ENCODE measurements at regions not wholly inside any gene's neighbourhood (a gene's known extent, or its start where the extent isn't known, plus 50 kb on each side); places are given as distances from the start of the nearest gene placed in this dataset.

DNA sequence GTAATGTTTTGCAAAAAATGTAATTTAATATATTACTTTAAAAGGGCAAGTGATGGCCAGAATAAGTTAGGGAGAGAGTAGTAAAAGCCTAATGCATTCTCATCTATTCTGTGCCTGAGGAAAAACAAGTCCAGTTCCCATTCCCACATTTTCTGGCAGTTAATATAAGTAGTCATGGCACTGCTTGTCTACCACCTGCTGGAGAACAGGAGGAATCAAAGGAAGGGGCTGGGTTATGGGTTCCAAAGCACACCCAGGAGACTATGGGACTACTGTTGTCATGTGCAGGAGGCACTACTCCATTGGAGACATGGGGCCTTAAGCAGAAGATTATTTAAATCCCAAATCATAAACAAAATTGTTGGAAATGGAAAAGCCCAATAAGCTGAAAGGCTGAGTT, 2618.6 kb downstream of the ARAP2 start:
- ATAC-seq (no peak), DNase-seq (no peak)
- intact Hi-C loops (cut with micrococcal nuclease), result no loop called here

DNA sequence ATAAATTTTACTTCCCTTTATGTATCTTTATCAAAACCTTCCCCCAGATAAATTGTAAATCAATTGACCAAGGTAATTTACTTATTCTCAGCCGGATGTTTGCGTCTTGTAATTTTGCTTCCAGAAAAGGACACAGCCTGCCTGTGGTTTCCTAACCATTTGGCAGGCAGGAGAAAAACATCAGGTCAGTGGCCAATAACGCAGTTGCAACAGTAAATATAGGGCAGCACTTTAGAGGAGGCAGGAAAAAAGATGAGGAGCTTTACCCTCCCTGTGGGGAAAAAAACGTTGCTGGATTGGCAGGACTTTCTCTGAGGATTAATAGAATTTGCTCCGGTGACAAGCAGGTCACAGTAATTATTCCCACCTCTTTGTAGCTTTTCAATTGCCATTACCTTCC, 2618.1 kb downstream of the ARAP2 start:
- intact Hi-C loops (cut with micrococcal nuclease), result no loop called here
- DNase-seq (no peak), ATAC-seq (no peak)

DNA sequence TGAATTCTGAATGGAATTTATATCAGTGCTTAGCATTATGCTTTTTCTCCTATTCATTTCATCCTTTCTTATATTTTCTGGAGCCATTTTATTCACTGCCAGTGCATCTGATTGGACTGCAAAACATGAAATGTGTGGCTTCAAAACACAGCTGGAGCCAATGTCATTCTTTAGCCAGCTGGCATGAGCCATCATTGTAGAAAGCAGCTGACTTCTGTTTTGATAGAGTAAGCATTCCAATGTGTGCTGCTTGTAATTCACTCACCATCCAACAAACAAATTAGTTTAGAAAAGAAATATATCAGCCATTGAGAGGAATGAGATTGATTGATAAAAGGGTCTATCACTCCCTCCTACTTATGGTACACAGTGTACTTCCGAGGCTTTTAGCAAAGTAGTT, 2616.0 kb downstream of the ARAP2 start:
- ATAC-seq (no peak), DNase-seq (no peak)
- intact Hi-C loops (cut with micrococcal nuclease), result no loop called here

DNA sequence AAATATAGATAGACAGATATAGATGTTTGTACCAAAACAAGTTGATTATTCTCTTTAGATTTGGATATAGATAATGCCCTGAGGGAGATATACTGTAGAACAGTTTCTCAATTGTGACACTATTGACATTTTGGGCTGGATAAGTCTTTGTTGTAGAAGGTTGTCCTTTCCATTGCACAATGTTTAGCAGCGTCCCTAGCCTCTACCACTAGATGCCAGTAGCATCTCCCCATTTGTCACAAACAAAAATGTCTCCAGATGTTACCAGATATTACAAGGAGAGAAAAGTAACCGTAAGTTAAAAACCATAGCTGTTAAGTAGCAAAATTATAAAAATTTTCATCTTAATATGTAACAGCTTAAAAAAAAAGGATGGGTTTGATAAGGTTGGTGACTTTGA, 2595.3 kb downstream of the ARAP2 start:
- ATAC-seq (no peak), DNase-seq (no peak)
- intact Hi-C loops (cut with micrococcal nuclease), result no loop called here

DNA sequence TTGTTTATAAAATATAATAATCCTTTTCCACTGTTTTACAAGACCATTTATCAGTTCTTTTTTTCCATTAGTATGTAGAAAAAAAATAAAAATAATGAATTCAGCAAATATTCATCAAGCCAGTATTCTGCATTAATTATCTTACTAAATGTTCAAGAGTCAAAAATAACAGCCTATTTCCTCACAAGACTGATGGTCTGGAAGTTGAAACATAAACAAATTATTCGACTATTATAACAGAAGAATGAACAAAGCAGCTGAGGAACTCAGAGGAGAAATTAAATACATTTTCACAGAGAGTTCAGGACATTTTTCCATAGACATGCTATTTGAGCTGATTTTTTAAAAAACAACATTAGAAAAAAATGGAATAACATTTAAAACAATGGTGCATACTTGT, 2594.8 kb downstream of the ARAP2 start:
- intact Hi-C loops (cut with micrococcal nuclease), result no loop called here
- DNase-seq (no peak), ATAC-seq (no peak)

DNA sequence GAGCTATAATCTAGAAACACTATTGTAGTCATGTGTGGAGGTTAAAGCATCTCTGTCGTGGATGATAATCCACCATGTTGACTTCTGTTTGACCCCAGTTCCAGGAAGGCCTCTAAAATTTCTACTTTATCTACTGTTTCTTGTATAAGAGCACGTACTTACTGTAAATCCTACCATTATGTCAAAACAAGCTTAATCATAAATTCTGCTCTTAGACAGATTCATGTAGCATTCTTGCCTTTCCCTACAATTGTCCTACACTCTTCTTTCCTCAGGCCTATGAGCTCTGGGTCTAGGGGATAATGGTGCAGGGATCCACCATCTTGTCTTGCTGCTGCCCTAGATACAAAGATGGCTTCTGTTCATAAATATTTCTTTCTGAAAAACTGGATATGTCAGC, 2594.3 kb downstream of the ARAP2 start:
- intact Hi-C loops (cut with micrococcal nuclease), result no loop called here

DNA sequence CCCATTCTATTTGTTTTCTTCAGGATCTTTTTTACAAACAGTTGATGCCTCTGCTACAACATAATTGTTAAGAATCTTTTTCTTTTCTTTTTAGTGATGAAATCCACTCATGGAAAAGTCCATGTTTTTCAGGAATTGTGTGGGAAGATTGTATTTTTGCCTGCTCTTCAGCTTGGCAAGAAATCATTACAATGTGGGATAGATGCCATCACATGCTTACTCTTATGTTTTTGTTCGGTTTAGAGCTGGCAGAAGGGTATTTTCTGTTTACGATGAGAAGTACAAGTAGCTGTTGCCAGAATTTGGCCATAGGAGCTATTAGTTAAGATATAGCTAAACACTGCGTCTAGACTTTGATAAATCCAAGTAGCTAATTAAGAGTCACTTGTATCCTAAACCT, 2585.3 kb downstream of the ARAP2 start:
- ATAC-seq, result no peak
- no peak for DNase-seq
- intact Hi-C loops (cut with micrococcal nuclease), result no loop called here

More for the DNA sequence above, 2594.3 kb downstream of the ARAP2 start:
- ATAC-seq, result no peak
- DNase-seq, result no peak

DNA sequence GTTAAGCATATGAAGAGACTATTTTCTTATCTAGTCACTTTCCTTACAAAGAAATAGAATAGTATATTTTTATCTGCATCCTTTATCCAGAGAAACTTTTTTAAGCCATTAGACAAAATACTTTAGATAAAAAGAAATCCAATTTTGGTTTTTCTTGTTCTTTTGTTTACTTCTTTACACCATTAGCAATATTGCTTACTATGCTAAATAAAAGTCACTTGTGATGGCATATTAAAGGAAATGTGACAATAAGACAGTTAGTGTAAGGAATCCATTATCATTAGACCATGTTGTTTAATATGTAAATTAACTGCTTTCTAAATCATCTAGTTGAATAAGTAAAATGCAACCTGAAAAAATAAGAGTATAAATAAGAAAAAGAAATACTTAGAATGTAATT, 2582.7 kb downstream of the ARAP2 start:
- DNase-seq, result no peak
- intact Hi-C loops (cut with micrococcal nuclease), result no loop called here
- no peak for ATAC-seq

DNA sequence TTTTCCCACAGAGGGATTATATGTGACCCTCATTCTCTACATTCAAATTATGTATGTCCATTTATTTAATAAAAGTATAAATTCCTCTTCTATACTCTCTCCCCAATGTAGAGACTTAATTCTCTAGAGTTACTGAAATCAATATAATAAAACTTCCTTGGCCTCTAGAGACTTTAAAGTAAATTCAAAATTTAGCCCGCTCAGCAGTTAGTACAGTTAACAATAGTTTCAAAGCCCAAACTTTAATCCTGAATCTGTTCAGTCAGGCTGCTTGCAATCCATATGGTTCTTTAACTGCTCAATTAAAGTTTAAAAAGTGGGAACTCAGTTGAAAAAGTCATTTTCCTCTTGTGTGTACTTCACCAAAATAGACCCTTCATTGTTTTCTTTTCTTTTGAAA, 2558.4 kb downstream of the ARAP2 start:
- ATAC-seq, result no peak
- intact Hi-C loops (cut with micrococcal nuclease), result no loop called here
- DNase-seq, result no peak

DNA sequence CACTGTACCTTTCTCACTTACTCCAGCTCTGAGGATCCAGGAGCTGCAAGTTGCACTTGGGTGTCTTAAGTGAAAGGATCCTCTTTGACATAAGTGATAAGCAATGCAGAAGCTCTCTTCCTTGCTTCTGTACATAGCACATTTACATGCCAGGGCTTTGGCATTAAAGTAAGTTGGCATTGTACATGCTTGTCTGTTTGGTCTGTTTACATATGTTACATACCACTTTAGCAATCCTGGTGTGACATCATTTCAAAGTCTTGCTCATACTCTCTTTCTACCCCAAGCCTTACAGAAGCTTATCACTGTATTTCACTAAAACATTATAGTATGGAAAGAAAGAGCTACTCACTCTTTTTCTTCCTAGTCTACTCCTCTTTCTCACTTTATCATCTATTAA, 2548.3 kb downstream of the ARAP2 start:
- intact Hi-C loops (cut with micrococcal nuclease), result no loop called here
- DNase-seq, result no peak
- no peak for ATAC-seq

DNA sequence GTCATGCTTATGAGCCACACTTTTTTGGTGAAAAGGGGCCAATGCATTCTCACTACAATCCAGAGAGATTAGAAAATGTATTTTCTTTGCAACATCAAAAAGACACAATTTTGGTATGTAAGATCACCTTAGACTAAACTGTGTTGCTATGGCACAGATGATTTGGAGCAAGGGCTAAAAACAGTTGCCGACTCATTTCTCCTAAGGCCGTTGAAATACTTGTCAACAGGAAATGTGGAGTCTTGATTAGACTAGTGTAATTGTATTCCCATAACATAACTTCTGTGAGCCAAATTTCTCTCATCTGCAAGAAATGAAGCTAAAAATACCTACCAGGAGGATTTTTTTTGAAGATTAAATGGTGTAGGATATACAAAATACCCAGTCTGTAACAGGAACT, 2547.7 kb downstream of the ARAP2 start:
- intact Hi-C loops (cut with micrococcal nuclease), result no loop called here
- ATAC-seq (no peak), DNase-seq (no peak)

DNA sequence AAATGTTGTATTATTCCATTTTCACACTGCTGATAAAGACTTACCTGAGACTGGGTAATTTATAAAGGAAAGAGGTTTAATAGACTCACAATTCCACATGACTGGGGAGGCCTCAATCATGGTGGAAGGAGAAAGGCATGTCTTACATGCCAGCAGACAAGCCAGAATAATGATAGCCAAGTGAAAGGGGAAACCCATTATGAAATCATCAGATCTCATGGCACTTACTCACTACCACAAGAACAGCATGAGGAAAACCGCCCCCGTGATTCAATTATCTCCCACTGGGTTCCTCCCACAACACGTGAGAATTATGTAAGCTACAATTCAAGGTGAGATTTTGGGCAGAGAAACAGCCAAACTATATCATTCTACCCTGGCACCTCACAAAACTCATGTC, 2535.1 kb downstream of the ARAP2 start:
- intact Hi-C loops (cut with micrococcal nuclease), result no loop called here
- DNase-seq (no peak), ATAC-seq (no peak)

DNA sequence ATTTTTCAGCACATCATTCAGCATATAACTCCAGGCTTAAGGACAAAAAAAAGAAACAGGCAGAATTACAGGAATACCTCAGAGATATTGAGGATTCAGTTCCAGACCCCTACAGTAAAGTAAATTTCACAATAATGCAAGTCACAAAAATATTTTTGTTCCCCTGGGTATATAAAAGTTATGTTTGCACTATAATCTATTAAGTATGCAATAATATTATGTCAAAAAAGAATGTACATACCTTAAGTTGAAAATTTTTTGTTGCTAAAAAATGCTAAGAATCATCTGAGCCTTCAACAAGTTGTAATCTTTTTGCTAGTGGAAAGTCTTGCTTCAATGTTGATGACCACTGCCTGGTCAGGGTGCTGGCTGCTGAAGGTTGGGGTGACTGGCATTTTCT, 2532.5 kb downstream of the ARAP2 start:
- intact Hi-C loops (cut with micrococcal nuclease), result no loop called here
- ATAC-seq, result no peak
- DNase-seq, result no peak

DNA sequence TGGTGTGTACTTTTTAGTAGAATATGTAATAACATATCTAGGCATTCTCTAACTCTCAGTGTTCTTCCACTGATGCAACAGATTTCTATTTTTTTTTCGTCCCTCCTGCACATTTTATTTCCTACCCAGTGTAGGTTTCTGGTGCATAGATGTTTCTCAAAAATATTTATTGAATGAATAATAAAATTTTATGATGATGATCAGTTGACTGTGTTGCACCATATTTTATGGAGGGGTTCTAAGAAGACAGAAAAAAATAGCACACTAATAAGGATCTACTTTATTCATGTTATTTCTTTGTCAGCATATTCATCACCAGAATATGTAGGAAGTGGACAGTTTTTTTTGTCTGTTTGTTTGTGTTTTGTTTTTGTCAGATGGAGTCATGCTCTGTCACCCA, 2529.3 kb downstream of the ARAP2 start:
- intact Hi-C loops (cut with micrococcal nuclease), result no loop called here
- DNase-seq, result no peak
- no peak for ATAC-seq

DNA sequence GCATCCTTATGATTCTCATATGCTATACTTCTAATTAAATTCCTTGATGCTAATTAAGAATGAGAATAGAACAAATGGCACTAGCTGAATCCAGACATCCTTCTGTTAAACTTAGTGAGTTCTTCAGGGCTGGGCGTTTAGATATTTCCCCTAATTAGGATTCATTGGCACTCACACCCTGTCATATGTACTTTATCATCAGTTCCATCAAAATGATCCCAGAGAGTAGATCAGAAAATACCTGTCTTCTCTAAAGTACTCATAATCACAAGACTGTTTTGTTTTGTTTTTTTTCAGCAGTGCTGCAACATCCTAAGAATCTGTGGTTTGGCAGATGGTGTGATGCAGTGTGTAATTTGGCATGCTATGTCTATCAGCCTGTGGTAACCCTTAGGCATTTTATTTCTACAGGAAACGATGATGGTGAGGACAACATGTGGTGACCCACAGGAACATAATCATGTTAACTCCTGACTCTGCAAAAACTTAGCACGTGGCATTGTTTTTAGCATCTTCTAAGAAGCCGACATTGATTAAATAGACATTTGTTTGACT, 2528.4 kb downstream of the ARAP2 start:
- ATAC-seq (no peak), DNase-seq (no peak)
- intact Hi-C loops (cut with micrococcal nuclease), result no loop called here

DNA sequence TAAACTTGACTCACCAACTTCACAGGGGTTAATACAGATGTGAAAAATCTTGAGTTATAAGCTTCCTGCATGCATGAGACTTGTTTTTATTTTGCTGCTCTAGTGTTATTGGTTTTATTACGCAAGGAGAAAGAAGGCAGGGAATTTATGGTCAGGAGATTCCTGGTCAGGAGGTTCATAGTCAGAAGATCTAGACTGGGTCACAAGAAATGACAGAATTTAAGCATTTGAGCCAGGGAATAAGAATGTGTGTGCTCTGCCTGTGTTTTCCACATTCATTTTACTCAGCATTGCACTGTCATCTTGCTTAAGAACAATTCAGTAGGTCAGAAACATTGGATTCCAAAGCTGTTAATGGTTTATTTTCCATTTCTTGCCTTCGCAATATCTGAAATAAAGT, 2522.1 kb downstream of the ARAP2 start:
- ATAC-seq (no peak), DNase-seq (no peak)
- intact Hi-C loops (cut with micrococcal nuclease), result no loop called here

DNA sequence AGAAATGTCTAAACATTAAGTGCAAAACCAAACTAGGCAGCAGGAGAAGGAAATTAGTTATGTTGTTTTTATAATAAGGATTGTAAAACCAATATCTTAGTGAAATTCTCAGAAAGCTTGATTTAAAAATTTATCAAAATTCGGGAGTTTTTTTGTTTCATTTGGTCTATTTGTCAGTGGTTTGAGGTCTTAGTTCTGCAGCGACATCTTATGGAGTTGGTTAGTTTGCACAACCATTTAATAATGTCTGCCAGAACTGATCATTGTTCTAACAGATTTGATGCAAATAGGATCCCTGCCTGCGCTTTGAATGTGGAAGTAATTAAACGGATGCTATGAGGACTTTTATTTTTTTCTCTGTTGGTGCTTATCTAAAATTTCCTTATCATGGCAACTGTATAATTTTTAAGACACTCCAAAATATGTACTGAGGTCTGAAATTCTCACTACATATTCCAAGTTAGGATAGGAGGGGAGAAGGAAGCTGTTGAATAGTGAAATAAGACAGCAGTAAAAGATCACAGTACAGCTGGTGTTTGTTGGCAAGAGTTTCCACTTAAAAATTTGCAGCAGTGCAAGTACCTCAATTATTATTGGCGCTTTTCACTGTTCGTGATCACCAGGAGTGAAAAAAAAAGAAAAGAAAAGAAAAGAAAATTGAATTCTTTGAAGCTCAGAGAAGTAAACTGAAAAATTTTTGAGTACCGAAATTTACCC, 2521.4 kb downstream of the ARAP2 start:
- ATAC-seq, result peak; percentile 54
- no peak for DNase-seq
- intact Hi-C loops (cut with micrococcal nuclease), result no loop called here

DNA sequence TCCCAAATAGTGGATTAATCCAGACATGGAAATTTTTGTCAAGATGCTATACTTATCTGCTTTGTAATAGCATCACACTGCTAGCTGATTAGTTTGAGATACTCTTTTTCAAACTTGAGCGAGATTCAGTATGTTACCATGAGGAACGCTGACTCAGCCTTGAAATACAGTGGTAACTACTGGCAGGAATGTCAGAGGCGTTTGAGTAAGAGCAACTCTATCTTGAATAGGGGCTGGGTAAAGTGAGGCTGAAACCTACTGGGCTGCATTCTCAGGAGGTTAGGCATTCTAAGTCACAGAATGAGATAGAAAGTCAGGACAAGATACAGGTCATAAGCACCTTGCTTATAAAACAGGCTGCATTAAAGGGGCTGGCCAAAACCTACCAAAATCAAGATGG, 2519.6 kb downstream of the ARAP2 start:
- DNase-seq (no peak), ATAC-seq (no peak)
- intact Hi-C loops (cut with micrococcal nuclease), result no loop called here

DNA sequence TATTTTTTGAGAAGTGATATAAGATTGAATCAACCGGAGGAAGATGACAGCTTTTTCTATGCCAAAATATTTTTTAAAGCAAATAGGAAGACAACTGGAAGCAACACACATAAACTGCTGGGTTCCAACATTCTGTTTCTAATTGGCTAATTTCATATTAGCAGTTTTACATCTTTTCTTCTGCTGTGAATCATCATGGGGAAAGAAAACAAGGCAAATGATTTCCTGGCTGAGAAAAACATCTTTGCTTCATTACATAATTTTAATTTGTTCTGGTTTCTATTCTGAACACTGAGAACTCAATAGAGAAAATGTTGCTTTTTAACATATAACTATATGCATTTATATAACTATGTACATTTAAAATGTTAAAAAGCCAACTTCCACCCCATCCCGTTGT, 2518.5 kb downstream of the ARAP2 start:
- intact Hi-C loops (cut with micrococcal nuclease), result no loop called here
- DNase-seq (no peak), ATAC-seq (no peak)

DNA sequence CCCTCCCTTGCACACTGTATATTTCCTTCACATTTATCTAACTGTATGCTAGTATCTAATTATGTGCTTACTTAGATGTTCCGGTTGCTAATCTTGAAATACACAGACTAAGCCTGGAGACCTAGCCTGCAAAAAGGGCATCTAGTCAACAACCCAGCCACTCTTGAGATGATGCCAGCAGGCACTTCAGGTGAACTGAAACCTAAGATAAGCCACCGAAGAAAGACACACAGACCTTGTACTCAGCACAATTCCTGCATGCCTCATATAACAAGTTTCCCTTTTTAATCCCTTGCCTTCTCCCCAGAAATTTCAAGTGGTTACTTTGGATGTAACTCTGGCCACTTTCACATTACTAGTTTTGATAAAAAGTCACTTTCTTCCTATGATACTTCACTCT, 2506.6 kb downstream of the ARAP2 start:
- DNase-seq, result no peak

DNA sequence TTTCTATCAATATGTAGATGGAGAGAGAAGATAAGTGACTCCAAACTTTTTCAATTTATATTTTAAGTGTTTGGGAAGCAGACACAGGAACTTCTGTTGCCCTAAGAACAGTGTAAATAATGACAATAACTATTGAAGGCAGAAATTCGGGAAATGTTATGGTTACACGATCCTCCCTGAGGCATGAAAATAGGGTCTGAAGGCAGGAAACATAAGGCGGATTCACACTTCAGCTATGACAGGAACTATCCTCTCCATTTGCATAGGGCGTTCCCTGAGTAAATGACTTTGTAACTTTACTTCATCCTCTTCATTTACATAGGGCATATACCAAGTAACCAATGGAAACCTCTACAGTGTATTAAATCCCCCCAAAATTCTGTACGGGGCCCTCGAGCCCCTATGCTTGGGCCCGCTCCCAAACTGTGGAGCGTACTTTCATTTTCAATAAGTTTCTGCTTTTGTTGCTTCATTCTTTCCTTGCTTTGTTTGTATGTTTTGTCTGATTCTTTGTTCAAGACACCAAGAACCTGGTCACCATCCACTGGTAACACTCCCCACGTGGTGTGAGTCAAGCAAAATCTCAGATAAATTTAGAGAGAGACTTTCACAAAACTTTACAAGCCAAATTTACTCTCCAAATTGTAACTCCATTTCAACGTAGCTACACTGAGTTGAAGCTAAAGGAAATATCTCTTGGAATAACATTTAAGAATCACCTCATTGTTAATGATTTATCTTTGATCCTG, 2504.3 kb downstream of the ARAP2 start:
- ATAC-seq (no peak), DNase-seq (no peak)
- intact Hi-C loops (cut with micrococcal nuclease), result no loop called here

More for the DNA sequence above, 2506.6 kb downstream of the ARAP2 start:
- no peak for ATAC-seq
- intact Hi-C loops (cut with micrococcal nuclease), result no loop called here

Measured in left ventricle myocardium superior (tissue), 1 donor.